GM12878 (cell line): ENCODE measurements at regions not wholly inside any gene's neighbourhood (a gene's known extent, or its start where the extent isn't known, plus 50 kb on each side); places are given as distances from the start of the nearest gene placed in this dataset.

Experiments used
- ATAC-seq: fragments of 200-7000 bp; cut with Tn5 transposase; 3 replicates; pipeline ENCODE4 v1.9.1; 2020; ENCODE audit warnings: mild to moderate bottlenecking, moderate library complexity
- BruUV-seq: library from RNA; stranded (reverse); fragments of 400-500 nt; replicated peaks from 2 replicates; lab custom pipeline; 2021; lab: Mats Ljungman, UMichigan
- CTCF ChIA-PET: fragments of 300-600 bp; sonication (Branson Sonifier 250); formaldehyde crosslinking; extraction: SDS; loops from one replicate; lab custom pipeline; 2021; ENCODE audit warnings: inconsistent platforms; lab: Yijun Ruan, JAX
- POLR2A ChIA-PET: fragments of 350-600 bp; formaldehyde crosslinking; extraction: SDS; loops from one replicate; lab custom pipeline; 2021; ENCODE audit warnings: inconsistent platforms; lab: Charles Lee
- RAD21 ChIA-PET: fragments of 300-600 bp; sonication (Branson Sonifier 250); formaldehyde crosslinking; loops from one replicate; lab custom pipeline; 2023; ENCODE audit warnings: antibody characterized with exemption; ENCODE audit not compliant: unreplicated experiment; lab: Charles Lee
- SMC1A ChIA-PET: fragments of 300-600 bp; sonication (Branson Sonifier 250); formaldehyde crosslinking; loops from one replicate; lab custom pipeline; 2023; ENCODE audit not compliant: unreplicated experiment, uncharacterized antibody; lab: Charles Lee
- DNase-seq: peaks from one replicate; pipeline ENCODE4 v3.0.0-alpha.2; 2011; ENCODE audit warnings: low read depth, low spot score
- FAIRE-seq: peaks from 3 replicates; lab custom pipeline; 2011; peaks lifted over from hg19 to GRCh38; lab: Jason Lieb, UNC
- H2AFZ ChIP-seq: 2 replicates; pipeline ENCODE4 v1.6.0; 2011; ENCODE audit warnings: low read depth, low read length, control low read depth; ENCODE audit not compliant: control insufficient read depth
- H3K27ac ChIP-seq: 2 replicates; pipeline ENCODE4 v1.5.1; 2011; ENCODE audit warnings: control low read depth; ENCODE audit not compliant: control insufficient read depth, insufficient read depth
- H3K27me3 ChIP-seq, 2 experiments: replicated peaks in 1 of 2; 2 replicates each; pipeline versions ENCODE4 v1.6.0 to v1.6.1; 2011; ENCODE audit warnings: low read length in 1 of 2; ENCODE audit not compliant: control insufficient read depth in 2 of 2, insufficient read depth in 2 of 2
- H3K36me3 ChIP-seq, 2 experiments: 2 replicates each; pipeline ENCODE4 v1.5.1; 2011; ENCODE audit warnings: low read length in 1 of 2; ENCODE audit not compliant: control insufficient read depth in 2 of 2, insufficient read depth in 2 of 2
- H3K4me1 ChIP-seq: 2 replicates; pipeline ENCODE4 v1.6.1; 2011; ENCODE audit warnings: mild to moderate bottlenecking, low read length, moderate library complexity, mixed read lengths; ENCODE audit not compliant: control insufficient read depth, insufficient read depth
- H3K4me2 ChIP-seq: 2 replicates; pipeline ENCODE4 v1.6.0; 2011; ENCODE audit warnings: control low read depth; ENCODE audit not compliant: control insufficient read depth, insufficient read depth
- H3K4me3 ChIP-seq: fragments of 200-600 bp; sonication (generic); 2 replicates; pipeline ENCODE4 v1.5.1; 2016
- H3K79me2 ChIP-seq: 2 replicates; pipeline ENCODE4 v1.6.0; 2011; ENCODE audit warnings: low read length; ENCODE audit not compliant: control insufficient read depth, insufficient read depth
- H3K9ac ChIP-seq: 2 replicates; pipeline ENCODE4 v1.8.0; 2011; ENCODE audit warnings: low read length, control low read depth, mixed read lengths; ENCODE audit not compliant: control insufficient read depth, insufficient read depth
- H3K9me3 ChIP-seq: replicated peaks from 3 replicates; pipeline ENCODE4 v1.5.1; 2011; ENCODE audit warnings: mild to moderate bottlenecking, low read length; ENCODE audit not compliant: control insufficient read depth, insufficient read depth
- H4K20me1 ChIP-seq: 2 replicates; pipeline ENCODE4 v1.6.0; 2011; ENCODE audit not compliant: control insufficient read depth, insufficient read depth
- BACH1 ChIP-seq: fragments of 450-650 bp; IDR thresholded peaks from 2 replicates; pipeline ENCODE4 v1.6.1; 2017; ENCODE audit warnings: mild to moderate bottlenecking, borderline replicate concordance
- EGR1 ChIP-seq, 2 experiments: IDR thresholded peaks; 1 replicate in 1 of 2; 2 replicates in 1 of 2; pipeline ENCODE4 v1.6.1; 2011 to 2012; ENCODE audit warnings: low read depth in 2 of 2, low read length in 2 of 2, borderline replicate concordance in 1 of 2, mild to moderate bottlenecking in 1 of 2, moderate library complexity in 1 of 2
- IKZF2 ChIP-seq, 2 experiments: fragments of 450-650 bp; IDR thresholded peaks; 2 replicates each; pipeline ENCODE4 v1.6.1; 2017; ENCODE audit warnings: mild to moderate bottlenecking in 2 of 2, moderate library complexity in 2 of 2
- IRF3 ChIP-seq: fragments of 450-650 bp; IDR thresholded peaks from 2 replicates; pipeline ENCODE4 v1.6.1; 2014; ENCODE audit warnings: mild to moderate bottlenecking
- MEF2B ChIP-seq: fragments of 450-650 bp; IDR thresholded peaks from 2 replicates; pipeline ENCODE4 v1.6.1; 2018; ENCODE audit warnings: mild to moderate bottlenecking, moderate library complexity; ENCODE audit not compliant: partially characterized antibody, poor library complexity, severe bottlenecking
- NFIC ChIP-seq: IDR thresholded peaks from 2 replicates; pipeline ENCODE4 v1.6.1; 2012; ENCODE audit warnings: low read depth, mild to moderate bottlenecking, inconsistent platforms, low read length, moderate library complexity
- RBBP5 ChIP-seq: fragments of 200-600 bp; sonication (generic); conservative IDR thresholded peaks from 2 replicates; pipeline ENCODE4 v1.6.1; 2016
- SMAD1 ChIP-seq: fragments of 450-650 bp; IDR thresholded peaks from 2 replicates; pipeline ENCODE4 v1.6.1; 2018; ENCODE audit warnings: mild to moderate bottlenecking, low read depth; ENCODE audit not compliant: partially characterized antibody
- TCF12 ChIP-seq: IDR thresholded peaks from 2 replicates; pipeline ENCODE4 v1.6.1; 2011; ENCODE audit warnings: low read depth, mild to moderate bottlenecking, low read length
- WGBS: methylation state at CpG from one replicate; pipeline ENCODE4 v1.1.6; 2016; ENCODE audit warnings: low lambda C conversion rate; ENCODE audit not compliant: insufficient replicate concordance, insufficient coverage; ENCODE audit errors: missing lambda C conversion rate; 5-methylcytosine and 5-hydroxymethylcytosine counted together
- in situ Hi-C: fragments of 300-500 bp; cut with MboI; formaldehyde crosslinking; loops from 9 replicates; pipeline ENCODE4 v1.14.3; 2018; ENCODE audit warnings: mixed read lengths
- intact Hi-C: fragments of 100-400 bp; cut with micrococcal nuclease; formaldehyde crosslinking; loops from one replicate; pipeline ENCODE4 v1.14.2; 2022; ENCODE audit not compliant: unreplicated experiment
- TF ChIP-seq, protein P1 (sequence below): fragments of 450-650 bp; IDR thresholded peaks from 2 replicates; pipeline ENCODE4 v1.6.1; 2017; ENCODE audit warnings: antibody characterized with exemption, mild to moderate bottlenecking, moderate library complexity
- TF ChIP-seq, protein P2 (sequence below), 3 experiments: IDR thresholded peaks in 2 of 3; conservative IDR thresholded peaks in 1 of 3; 2 replicates each; pipeline ENCODE4 v1.5.1; 2011; ENCODE audit warnings: low read depth in 3 of 3, low read length in 3 of 3, mild to moderate bottlenecking in 3 of 3, control low read depth in 2 of 3, moderate library complexity in 2 of 3, inconsistent platforms in 1 of 3, mixed read lengths in 1 of 3; ENCODE audit not compliant: control insufficient read depth in 2 of 3, insufficient read depth in 1 of 3; ENCODE audit errors: extremely low read depth in 1 of 3

- Histone ChIP-seq H3K36me3 (no peaks in the 10 kb centered on the region), H3K4me3 (no peak overlapping the region), H4K20me1 (no peaks in the 10 kb centered on the region), H3K27ac (no peak overlapping the region), H3K9me3 (no peaks in the 10 kb centered on the region; the same call in 2 of the 3 replicates), H2AFZ (no peak overlapping the region), H3K4me1 (no peaks in the 10 kb centered on the region), H3K27me3 (no peaks in the 10 kb centered on the region), H3K79me2 (no peaks in the 10 kb centered on the region), H3K4me2 (no peak overlapping the region), H3K9ac (no peak overlapping the region)
- intact Hi-C loops = no loop called here
- WGBS = 53% methylated on average over 1 of the region's 1 CpG
- no peak for FAIRE-seq
- TF ChIP-seq SMAD1 (no peak), NFIC (no peak), IKZF2 (IDR thresholded peaks at IDR 0.05) (no peak), EGR1 (IDR thresholded peaks at IDR 0.05; ENCODE audit: borderline replicate concordance in 1 of 2, low read depth in 2 of 2, low read length in 2 of 2) (no peak), BACH1 (no peak), IRF3 (no peak), RBBP5 (no peak), MEF2B (no peak), TCF12 (no peak)
- TF ChIP-seq, protein P1, sequence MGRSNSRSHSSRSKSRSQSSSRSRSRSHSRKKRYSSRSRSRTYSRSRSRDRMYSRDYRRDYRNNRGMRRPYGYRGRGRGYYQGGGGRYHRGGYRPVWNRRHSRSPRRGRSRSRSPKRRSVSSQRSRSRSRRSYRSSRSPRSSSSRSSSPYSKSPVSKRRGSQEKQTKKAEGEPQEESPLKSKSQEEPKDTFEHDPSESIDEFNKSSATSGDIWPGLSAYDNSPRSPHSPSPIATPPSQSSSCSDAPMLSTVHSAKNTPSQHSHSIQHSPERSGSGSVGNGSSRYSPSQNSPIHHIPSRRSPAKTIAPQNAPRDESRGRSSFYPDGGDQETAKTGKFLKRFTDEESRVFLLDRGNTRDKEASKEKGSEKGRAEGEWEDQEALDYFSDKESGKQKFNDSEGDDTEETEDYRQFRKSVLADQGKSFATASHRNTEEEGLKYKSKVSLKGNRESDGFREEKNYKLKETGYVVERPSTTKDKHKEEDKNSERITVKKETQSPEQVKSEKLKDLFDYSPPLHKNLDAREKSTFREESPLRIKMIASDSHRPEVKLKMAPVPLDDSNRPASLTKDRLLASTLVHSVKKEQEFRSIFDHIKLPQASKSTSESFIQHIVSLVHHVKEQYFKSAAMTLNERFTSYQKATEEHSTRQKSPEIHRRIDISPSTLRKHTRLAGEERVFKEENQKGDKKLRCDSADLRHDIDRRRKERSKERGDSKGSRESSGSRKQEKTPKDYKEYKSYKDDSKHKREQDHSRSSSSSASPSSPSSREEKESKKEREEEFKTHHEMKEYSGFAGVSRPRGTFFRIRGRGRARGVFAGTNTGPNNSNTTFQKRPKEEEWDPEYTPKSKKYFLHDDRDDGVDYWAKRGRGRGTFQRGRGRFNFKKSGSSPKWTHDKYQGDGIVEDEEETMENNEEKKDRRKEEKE = no peak
- TF ChIP-seq, protein P2, sequence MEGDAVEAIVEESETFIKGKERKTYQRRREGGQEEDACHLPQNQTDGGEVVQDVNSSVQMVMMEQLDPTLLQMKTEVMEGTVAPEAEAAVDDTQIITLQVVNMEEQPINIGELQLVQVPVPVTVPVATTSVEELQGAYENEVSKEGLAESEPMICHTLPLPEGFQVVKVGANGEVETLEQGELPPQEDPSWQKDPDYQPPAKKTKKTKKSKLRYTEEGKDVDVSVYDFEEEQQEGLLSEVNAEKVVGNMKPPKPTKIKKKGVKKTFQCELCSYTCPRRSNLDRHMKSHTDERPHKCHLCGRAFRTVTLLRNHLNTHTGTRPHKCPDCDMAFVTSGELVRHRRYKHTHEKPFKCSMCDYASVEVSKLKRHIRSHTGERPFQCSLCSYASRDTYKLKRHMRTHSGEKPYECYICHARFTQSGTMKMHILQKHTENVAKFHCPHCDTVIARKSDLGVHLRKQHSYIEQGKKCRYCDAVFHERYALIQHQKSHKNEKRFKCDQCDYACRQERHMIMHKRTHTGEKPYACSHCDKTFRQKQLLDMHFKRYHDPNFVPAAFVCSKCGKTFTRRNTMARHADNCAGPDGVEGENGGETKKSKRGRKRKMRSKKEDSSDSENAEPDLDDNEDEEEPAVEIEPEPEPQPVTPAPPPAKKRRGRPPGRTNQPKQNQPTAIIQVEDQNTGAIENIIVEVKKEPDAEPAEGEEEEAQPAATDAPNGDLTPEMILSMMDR (IDR thresholded peaks at IDR 0.05 in 2 of 3, conservative IDR thresholded peaks at IDR 0.05 in 1 of 3; ENCODE audit: control insufficient read depth in 2 of 3, extremely low read depth in 1 of 3, insufficient read depth in 1 of 3, low read depth in 3 of 3, low read length in 3 of 3) = no peak
- no peak for ATAC-seq
- in situ Hi-C loops = no loop called here
- SMC1A ChIA-PET = no interaction called here
- RAD21 ChIA-PET = no interaction called here
- no TSS peak for BruUV-seq
- POLR2A ChIA-PET = no interaction called here
- no peak for DNase-seq
- CTCF ChIA-PET = no interaction called here
Measured at GRCh38 chr5:124433170-124433569, 313.3 kb downstream of the ZNF608 start.
